ENCODE measurements at regions not wholly inside any gene's neighbourhood (a gene's known extent, or its start where the extent isn't known, plus 50 kb on each side); places are given as distances from the start of the nearest gene placed in this dataset.

DNA sequence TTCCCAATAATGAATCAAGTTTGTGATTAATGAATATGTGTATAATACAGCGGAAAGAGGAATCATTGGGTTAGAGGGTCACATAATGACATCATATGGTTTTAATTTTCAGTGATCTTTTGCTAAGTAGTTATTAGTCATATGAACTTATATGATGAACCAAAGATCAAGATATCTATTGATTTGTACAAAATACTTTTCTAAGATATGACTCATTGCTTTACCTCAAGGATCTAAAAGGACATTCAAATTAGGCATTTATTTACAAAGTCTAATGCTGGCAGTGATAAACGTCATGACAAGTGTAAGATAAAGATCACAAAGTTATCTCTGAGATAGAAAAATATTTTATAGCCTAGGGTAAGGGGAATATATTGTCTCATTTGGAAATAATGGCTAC is 417.8 kb downstream of the RPL10L start:
- DNase-seq (ENCODE audit: low spot score): no peak

DNA sequence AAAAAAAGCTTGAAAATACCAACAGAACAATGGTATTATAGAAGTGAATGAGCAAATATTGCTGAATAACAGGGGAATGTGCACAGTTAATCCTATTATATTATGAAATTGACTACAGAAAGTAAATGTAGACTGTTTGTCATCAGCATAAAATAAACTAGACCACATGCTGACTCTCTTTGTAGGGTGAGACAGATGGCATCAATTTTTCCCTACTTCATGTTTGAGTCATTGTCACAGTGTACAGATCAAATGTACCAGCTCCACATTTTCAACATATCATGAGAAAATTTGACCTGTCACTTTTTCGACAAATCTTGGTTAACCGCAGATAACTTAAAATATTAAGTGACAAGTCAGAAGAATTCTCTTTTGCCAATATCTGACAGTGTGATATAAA is 421.0 kb downstream of the RPL10L start:
- TF ChIP-seq, protein P1, sequence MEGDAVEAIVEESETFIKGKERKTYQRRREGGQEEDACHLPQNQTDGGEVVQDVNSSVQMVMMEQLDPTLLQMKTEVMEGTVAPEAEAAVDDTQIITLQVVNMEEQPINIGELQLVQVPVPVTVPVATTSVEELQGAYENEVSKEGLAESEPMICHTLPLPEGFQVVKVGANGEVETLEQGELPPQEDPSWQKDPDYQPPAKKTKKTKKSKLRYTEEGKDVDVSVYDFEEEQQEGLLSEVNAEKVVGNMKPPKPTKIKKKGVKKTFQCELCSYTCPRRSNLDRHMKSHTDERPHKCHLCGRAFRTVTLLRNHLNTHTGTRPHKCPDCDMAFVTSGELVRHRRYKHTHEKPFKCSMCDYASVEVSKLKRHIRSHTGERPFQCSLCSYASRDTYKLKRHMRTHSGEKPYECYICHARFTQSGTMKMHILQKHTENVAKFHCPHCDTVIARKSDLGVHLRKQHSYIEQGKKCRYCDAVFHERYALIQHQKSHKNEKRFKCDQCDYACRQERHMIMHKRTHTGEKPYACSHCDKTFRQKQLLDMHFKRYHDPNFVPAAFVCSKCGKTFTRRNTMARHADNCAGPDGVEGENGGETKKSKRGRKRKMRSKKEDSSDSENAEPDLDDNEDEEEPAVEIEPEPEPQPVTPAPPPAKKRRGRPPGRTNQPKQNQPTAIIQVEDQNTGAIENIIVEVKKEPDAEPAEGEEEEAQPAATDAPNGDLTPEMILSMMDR (IDR thresholded peaks at IDR 0.05): no peak
- Mint-ChIP-seq H3K36me3 (ENCODE audit: low read depth) (peaks cover 1% of the 10 kb centered on the region), H3K4me3 (ENCODE audit: unreplicated experiment) (no peak overlapping the region), H3K27me3 (ENCODE audit: low read depth) (no peaks in the 10 kb centered on the region), H3K9me3 (ENCODE audit: low read depth) (peaks cover 12% of the 10 kb centered on the region), H3K27ac (ENCODE audit: unreplicated experiment) (no peak overlapping the region), H3K4me1 (ENCODE audit: low read depth) (no peaks in the 10 kb centered on the region)
- no peak for DNase-seq (ENCODE audit: low spot score)

More for the DNA sequence above, 417.8 kb downstream of the RPL10L start:
- no peak overlapping the region for H3K4me3 Mint-ChIP-seq (ENCODE audit: unreplicated experiment)
- H3K27ac Mint-ChIP-seq (ENCODE audit: unreplicated experiment): no peak overlapping the region
- TF ChIP-seq, protein P1 (IDR thresholded peaks at IDR 0.05): no peak
- H3K4me1 Mint-ChIP-seq (ENCODE audit: low read depth): no peaks in the 10 kb centered on the region
- H3K9me3 Mint-ChIP-seq (ENCODE audit: low read depth): peaks cover 6% of the 10 kb centered on the region
- H3K27me3 Mint-ChIP-seq (ENCODE audit: low read depth): no peaks in the 10 kb centered on the region
- peaks cover 1% of the 10 kb centered on the region for H3K36me3 Mint-ChIP-seq (ENCODE audit: low read depth)

DNA sequence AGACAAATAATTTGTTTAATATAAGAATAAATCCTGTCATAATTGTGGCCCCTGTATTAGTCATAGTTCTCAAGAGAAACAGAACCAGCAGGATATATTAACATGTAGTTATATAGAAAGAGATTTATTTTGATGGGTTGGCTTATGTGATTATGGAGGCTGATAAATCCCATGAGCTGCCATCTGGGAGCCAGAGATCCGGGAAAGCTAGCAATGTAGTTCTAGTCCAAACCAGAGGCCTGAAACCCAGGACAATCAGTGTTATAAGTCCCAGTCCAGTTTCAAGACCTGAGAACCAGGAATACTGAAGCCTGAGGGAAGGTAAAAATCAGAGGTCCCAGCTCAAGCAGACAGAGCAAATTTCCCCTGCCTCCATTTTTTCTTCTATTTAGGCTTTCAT is 435.8 kb downstream of the RPL10L start:
- DNase-seq (ENCODE audit: low spot score): no peak
- Mint-ChIP-seq H3K36me3 (ENCODE audit: low read depth) (no peaks in the 10 kb centered on the region), H3K4me3 (ENCODE audit: unreplicated experiment) (no peak overlapping the region), H3K27me3 (ENCODE audit: low read depth) (peaks cover 2% of the 10 kb centered on the region), H3K27ac (ENCODE audit: unreplicated experiment) (no peak overlapping the region), H3K9me3 (ENCODE audit: low read depth) (no peaks in the 10 kb centered on the region), H3K4me1 (ENCODE audit: low read depth) (no peaks in the 10 kb centered on the region)
- TF ChIP-seq, protein P1 (IDR thresholded peaks at IDR 0.05): no peak

DNA sequence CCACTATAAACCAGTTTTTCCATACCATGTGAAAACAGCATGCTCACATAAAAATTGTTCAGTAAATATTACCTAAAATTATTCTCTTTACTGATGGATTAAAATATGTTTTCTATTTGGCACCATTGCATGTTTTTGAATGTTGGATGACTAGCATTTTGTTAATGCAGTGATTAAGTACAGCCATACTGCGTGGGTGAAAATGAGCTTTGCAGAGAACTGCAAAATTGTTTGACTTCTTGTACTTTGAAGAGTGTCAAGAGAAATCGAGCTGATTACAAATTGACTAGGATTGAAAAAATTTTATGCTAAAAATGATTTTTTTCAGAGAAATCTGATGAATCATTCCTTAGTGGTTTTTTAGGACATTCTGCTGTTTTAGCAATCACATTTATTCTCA is 452.9 kb downstream of the RPL10L start:
- Mint-ChIP-seq H3K4me1 (ENCODE audit: low read depth) (no peaks in the 10 kb centered on the region), H3K27ac (ENCODE audit: unreplicated experiment) (no peak overlapping the region), H3K36me3 (ENCODE audit: low read depth) (no peaks in the 10 kb centered on the region), H3K4me3 (ENCODE audit: unreplicated experiment) (no peak overlapping the region), H3K27me3 (ENCODE audit: low read depth) (no peaks in the 10 kb centered on the region), H3K9me3 (ENCODE audit: low read depth) (no peaks in the 10 kb centered on the region)
- no peak for DNase-seq (ENCODE audit: low spot score)
- TF ChIP-seq, protein P1 (IDR thresholded peaks at IDR 0.05): no peak

DNA sequence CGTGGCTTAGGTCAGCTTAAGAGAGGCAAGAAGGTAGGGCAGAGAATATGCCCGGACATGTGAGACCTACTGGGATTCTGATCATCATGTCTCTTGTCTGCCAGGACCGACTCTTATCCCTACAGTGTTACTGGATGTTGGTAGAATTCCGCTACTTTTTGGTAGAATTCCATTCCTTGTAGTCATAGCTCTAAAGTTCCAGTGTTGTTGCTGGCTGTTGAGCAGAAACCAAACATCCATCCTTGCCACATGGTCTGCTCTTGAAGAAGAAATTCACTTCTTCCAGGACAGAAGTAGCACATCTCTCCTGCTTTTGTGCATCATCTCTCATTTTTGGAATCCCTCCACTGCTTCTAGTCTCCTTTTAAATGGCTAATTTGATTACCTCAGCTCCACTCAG is 453.7 kb downstream of the RPL10L start:
- H3K9me3 Mint-ChIP-seq (ENCODE audit: low read depth): no peaks in the 10 kb centered on the region
- no peak overlapping the region for H3K27ac Mint-ChIP-seq (ENCODE audit: unreplicated experiment)
- TF ChIP-seq, protein P1 (IDR thresholded peaks at IDR 0.05): no peak
- H3K4me1 Mint-ChIP-seq (ENCODE audit: low read depth): no peaks in the 10 kb centered on the region
- no peak overlapping the region for H3K4me3 Mint-ChIP-seq (ENCODE audit: unreplicated experiment)
- no peaks in the 10 kb centered on the region for H3K27me3 Mint-ChIP-seq (ENCODE audit: low read depth)
- no peaks in the 10 kb centered on the region for H3K36me3 Mint-ChIP-seq (ENCODE audit: low read depth)
- DNase-seq (ENCODE audit: low spot score): no peak

All from chondrocyte (in vitro differentiated cells).